Progenitor cell of endocrine pancreas (in vitro differentiated cells): ENCODE measurements at regions not wholly inside any gene's neighbourhood (a gene's known extent, or its start where the extent isn't known, plus 50 kb on each side); places are given as distances from the start of the nearest gene placed in this dataset.

ENCODE experiments used
- DNase-seq: peaks from one replicate; pipeline ENCODE4 v3.0.0; 2021; ENCODE audit warnings: low spot score; ENCODE audit not compliant: unreplicated experiment
- H3K27ac Mint-ChIP-seq: 2 replicates; pipeline ENCODE4 v1.8.0; 2021; ENCODE audit warnings: mild to moderate bottlenecking, moderate library complexity, mixed read lengths
- H3K27me3 Mint-ChIP-seq: 2 replicates; pipeline ENCODE4 v1.8.0; 2021; ENCODE audit warnings: mixed read lengths
- H3K36me3 Mint-ChIP-seq: 2 replicates; pipeline ENCODE4 v1.8.0; 2022; ENCODE audit warnings: mixed read lengths; ENCODE audit not compliant: insufficient read depth
- H3K4me1 Mint-ChIP-seq: 2 replicates; pipeline ENCODE4 v1.8.0; 2021; ENCODE audit warnings: low read depth, mixed read lengths
- H3K4me3 Mint-ChIP-seq: 2 replicates; pipeline ENCODE4 v1.8.0; 2021; ENCODE audit warnings: low read depth, mild to moderate bottlenecking, moderate library complexity, mixed read lengths
- H3K9me3 Mint-ChIP-seq: 2 replicates; pipeline ENCODE4 v1.8.0; 2021; ENCODE audit warnings: low read depth, mixed read lengths
- TF ChIP-seq, protein P1 (sequence below): fragments of 200-600 bp; sonication (generic); IDR thresholded peaks from one replicate; pipeline ENCODE4 v1.5.0; 2021; ENCODE audit warnings: antibody characterized with exemption, mild to moderate bottlenecking; ENCODE audit not compliant: unreplicated experiment

DNA sequence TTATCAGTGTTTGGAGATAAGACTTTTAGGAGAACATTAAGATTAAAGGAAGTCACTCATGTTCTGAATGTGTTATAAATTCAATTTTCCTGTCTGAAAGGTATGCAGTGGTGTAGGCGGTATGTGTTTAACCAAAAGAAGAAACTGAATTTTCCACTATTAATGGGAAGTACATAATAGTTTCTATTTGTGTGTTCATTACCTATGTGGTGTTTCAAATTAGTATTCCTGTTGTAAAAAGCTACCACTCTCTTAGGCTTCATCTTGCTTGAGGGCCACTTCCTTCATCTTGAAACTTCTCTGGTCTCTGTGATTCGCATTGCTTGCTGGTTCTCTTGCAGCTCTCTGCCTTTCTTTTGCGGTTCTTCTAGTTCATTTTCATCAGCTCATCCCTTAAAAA, 123.4 kb downstream of the HLX start:
- Mint-ChIP-seq H3K4me3 (no peak overlapping the region), H3K36me3 (no peaks in the 10 kb centered on the region), H3K27ac (no peak overlapping the region), H3K27me3 (no peaks in the 10 kb centered on the region), H3K4me1 (no peaks in the 10 kb centered on the region), H3K9me3 (no peaks in the 10 kb centered on the region)
- TF ChIP-seq, protein P1, sequence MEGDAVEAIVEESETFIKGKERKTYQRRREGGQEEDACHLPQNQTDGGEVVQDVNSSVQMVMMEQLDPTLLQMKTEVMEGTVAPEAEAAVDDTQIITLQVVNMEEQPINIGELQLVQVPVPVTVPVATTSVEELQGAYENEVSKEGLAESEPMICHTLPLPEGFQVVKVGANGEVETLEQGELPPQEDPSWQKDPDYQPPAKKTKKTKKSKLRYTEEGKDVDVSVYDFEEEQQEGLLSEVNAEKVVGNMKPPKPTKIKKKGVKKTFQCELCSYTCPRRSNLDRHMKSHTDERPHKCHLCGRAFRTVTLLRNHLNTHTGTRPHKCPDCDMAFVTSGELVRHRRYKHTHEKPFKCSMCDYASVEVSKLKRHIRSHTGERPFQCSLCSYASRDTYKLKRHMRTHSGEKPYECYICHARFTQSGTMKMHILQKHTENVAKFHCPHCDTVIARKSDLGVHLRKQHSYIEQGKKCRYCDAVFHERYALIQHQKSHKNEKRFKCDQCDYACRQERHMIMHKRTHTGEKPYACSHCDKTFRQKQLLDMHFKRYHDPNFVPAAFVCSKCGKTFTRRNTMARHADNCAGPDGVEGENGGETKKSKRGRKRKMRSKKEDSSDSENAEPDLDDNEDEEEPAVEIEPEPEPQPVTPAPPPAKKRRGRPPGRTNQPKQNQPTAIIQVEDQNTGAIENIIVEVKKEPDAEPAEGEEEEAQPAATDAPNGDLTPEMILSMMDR: no peak
- DNase-seq: no peak

DNA sequence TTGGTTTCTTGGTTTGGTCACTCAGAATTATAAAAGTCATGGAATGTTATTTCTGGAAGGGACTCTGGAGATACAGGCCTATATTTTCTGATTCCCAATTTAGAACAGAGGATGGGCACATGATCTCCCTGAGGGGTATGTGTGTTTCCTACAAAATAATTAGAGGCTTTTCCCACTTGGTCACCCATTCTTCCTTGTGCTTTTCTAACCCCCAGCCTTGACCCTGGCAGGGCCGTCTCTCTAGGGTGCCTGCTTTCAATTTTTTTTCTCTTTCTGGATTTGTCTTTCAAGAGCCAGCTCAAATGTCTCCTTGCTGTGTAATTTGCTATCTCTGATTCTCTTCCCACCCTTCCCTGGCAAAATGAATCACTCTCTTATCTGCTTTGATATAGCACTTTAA, 131.9 kb downstream of the HLX start:
- no peak overlapping the region for H3K4me3 Mint-ChIP-seq
- TF ChIP-seq, protein P1: no peak
- DNase-seq: no peak
- H3K27me3 Mint-ChIP-seq: peaks cover 11% of the 10 kb centered on the region
- H3K9me3 Mint-ChIP-seq: no peaks in the 10 kb centered on the region
- H3K4me1 Mint-ChIP-seq: no peaks in the 10 kb centered on the region
- no peak overlapping the region for H3K27ac Mint-ChIP-seq
- H3K36me3 Mint-ChIP-seq: no peaks in the 10 kb centered on the region

DNA sequence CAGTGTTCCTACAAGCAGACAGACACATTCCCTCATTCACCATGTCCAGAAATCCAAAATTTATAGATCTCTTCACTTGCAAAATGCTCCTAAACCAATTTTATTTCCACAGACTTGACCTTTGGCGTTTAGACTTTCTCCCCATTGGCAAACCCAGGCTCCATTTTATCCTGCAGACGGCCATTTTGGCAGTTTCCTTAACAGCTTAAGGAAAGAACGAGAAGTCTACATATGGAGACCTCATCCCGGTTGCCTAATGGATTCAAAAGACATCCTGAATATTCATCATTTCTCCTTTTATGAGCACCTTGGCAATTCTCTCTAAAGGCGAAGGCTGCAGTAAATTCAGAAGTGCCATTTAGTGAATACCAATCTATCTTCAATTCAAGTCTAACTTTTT, 132.9 kb downstream of the HLX start:
- peaks cover 11% of the 10 kb centered on the region for H3K27me3 Mint-ChIP-seq

DNA sequence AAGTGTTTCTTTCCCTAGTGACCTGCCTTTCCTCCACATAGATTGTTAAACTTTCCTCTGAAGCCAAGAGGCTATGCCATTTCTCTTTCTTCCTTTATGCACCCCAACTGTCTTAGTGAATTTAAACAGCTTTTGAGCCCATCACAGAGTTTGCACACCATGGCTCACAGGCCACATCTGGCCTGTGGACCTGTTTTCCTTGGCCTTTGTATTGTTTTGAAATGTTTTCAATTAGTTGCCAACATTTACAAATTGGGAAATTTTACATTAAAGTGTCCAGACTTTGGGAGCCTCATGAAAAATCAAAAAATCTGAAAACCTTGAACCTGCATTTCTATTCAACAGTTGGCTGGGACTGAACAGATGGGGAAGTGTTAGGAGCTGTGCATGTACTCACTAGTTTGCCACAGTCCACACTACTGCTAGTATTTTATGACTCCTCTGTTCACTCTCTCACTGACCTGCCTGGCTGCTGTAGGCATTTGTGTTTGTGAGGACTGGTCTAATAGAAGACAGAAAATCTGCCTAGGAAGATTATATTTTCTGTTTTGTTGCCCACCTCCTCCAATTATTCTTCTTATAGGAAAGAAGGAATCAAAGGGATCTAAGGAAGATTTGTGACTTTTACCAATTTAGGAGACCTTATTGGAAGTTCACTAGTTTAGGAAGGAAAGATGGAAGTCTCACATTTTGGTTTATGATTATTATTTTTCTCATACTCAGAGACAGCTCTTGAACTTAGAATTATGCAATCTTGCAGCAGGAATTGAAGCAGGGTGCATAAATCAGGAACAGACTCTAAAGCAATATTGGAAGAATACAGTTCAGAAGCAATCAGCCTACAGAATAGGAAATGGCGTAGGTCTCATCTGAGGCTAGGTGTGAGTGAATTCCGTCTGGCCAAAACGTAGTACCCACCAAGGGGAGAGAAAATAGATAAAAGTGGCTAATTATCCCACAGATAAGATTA, 134.7 kb downstream of the HLX start:
- no peaks in the 10 kb centered on the region for H3K4me1 Mint-ChIP-seq
- no peak overlapping the region for H3K27ac Mint-ChIP-seq
- no peak for DNase-seq
- H3K4me3 Mint-ChIP-seq: no peak overlapping the region
- H3K27me3 Mint-ChIP-seq: peaks cover 11% of the 10 kb centered on the region
- no peaks in the 10 kb centered on the region for H3K9me3 Mint-ChIP-seq
- no peaks in the 10 kb centered on the region for H3K36me3 Mint-ChIP-seq
- TF ChIP-seq, protein P1: no peak

More for the DNA sequence above, 132.9 kb downstream of the HLX start:
- Mint-ChIP-seq H3K4me3 (no peak overlapping the region), H3K9me3 (no peaks in the 10 kb centered on the region), H3K4me1 (no peaks in the 10 kb centered on the region), H3K27ac (no peak overlapping the region), H3K36me3 (no peaks in the 10 kb centered on the region)
- TF ChIP-seq, protein P1: no peak
- no peak for DNase-seq

DNA sequence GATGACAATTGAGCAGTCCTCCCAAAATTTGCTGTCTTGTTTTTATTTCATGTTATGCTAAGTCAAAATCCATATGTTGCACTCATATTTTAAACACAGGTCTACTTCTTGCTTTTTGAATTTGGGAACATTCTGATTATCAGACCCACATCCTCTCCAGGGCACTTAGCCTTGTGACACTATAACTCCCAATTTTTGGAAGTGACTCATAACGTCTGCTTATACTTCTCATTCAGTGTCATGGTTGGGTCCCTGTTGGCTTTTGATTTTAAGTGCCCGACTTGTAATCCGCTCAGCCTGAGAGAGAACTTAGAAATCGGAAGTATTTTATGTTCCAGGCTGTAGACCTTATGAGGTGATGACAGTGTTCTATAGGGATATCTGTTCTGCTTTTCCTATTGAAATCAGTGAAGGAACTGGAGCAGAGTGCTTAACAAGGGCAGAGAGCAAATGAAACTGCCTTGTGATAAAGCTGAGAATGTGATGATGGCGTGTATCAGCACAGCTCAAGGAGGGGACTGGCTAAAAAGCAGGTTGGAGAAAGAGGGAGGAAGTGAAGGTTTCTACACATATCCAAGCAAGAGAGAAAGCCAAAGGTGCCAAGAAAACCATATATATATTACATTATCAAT, 136.0 kb downstream of the HLX start:
- no peak for DNase-seq
- Mint-ChIP-seq H3K27me3 (peaks cover 11% of the 10 kb centered on the region), H3K9me3 (no peaks in the 10 kb centered on the region), H3K36me3 (no peaks in the 10 kb centered on the region), H3K27ac (no peak overlapping the region), H3K4me3 (no peak overlapping the region), H3K4me1 (no peaks in the 10 kb centered on the region)
- TF ChIP-seq, protein P1: no peak
